ENCODE measurements at regions not wholly inside any gene's neighbourhood (a gene's known extent, or its start where the extent isn't known, plus 50 kb on each side); places are given as distances from the start of the nearest gene placed in this dataset.

GRCh38 chr2:239668042-239668441 is 267.2 kb upstream of the HDAC4 start:
- TF ChIP-seq SMAD1 (IDR thresholded peaks at IDR 0.05; ENCODE audit: low read depth, partially characterized antibody) = no peak
- TF ChIP-seq MYC (IDR thresholded peaks at IDR 0.05; ENCODE audit: insufficient read depth, insufficient read length, insufficient replicate concordance, low read length, severe bottlenecking) = no peak
- TF ChIP-seq GABPA (IDR thresholded peaks at IDR 0.05; ENCODE audit: low read depth) = no peak
- TF ChIP-seq NBN (IDR thresholded peaks at IDR 0.05) = no peak
- TF ChIP-seq POLR2A (IDR thresholded peaks at IDR 0.05; ENCODE audit: low read depth, low read length) = no peak
- no peak for TF ChIP-seq ZBTB4 (CRISPR knock-in tag; IDR thresholded peaks at IDR 0.05)
- TF ChIP-seq SUZ12 (IDR thresholded peaks at IDR 0.05; ENCODE audit: unreplicated experiment) = no peak
- TF ChIP-seq POLR2AphosphoS5 (IDR thresholded peaks at IDR 0.05; ENCODE audit: low read length) = no peak
- no peak for TF ChIP-seq ZNF274 (IDR thresholded peaks at IDR 0.05; ENCODE audit: insufficient read depth, insufficient read length)
- no peak for TF ChIP-seq ATF7 (IDR thresholded peaks at IDR 0.05; ENCODE audit: low read depth)
- no peak for TF ChIP-seq SP1 (IDR thresholded peaks at IDR 0.05; ENCODE audit: low read depth, low read length)
- TF ChIP-seq KDM1A (IDR thresholded peaks at IDR 0.05; ENCODE audit: borderline replicate concordance) = no peak
- no peak for TF ChIP-seq CTCF (IDR thresholded peaks at IDR 0.05 in 2 of 3, conservative IDR thresholded peaks at IDR 0.05 in 1 of 3; ENCODE audit: control insufficient read depth in 2 of 3, extremely low read depth in 1 of 3, insufficient read depth in 1 of 3, low read depth in 3 of 3, low read length in 3 of 3)
- no peak for TF ChIP-seq NFIC (IDR thresholded peaks at IDR 0.05; ENCODE audit: low read depth, low read length)

All from GM12878 (cell line).